ENCODE measurements at regions not wholly inside any gene's neighbourhood (a gene's known extent, or its start where the extent isn't known, plus 50 kb on each side); places are given as distances from the start of the nearest gene placed in this dataset.

DNA sequence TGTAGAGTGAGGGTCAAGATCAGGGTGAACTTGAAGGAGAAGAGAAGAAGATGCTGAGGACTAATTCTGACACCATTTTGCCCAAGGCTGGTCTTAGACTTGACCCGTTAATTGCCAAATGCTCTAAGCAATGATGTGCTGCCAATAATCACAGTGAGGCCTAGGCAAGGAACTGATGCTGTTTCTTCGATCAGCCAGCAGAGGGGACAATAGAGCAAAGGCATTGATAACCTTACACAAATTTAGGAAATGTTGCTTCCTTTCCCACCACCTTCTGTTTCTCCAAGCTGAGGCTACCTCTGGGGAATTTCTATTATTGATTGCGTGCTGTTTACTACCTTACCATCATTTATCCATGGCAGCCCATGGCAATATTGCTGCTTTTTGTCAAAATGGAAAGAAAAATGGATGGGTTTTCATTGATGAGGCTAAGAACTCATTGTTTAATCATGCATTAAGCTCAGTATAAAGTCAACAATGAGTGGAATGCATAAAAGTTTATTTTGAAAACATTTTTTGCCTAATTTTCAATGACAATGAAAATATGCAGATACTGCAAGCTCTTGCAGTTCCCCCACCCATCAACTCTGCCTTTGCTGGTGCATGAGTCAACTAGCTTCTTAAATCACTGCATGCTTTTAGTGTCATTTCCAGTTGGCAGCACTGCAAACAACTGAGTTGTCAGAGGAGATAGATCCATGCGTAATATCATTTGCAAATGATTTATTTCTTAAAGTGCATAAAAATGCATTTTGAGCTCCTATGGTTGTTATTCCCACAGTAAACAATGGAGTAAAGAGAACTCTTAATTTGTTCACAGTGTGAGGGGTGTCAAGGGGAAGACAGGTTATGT, 116.4 kb upstream of the NYAP2 start:
- TF ChIP-seq, protein P1, sequence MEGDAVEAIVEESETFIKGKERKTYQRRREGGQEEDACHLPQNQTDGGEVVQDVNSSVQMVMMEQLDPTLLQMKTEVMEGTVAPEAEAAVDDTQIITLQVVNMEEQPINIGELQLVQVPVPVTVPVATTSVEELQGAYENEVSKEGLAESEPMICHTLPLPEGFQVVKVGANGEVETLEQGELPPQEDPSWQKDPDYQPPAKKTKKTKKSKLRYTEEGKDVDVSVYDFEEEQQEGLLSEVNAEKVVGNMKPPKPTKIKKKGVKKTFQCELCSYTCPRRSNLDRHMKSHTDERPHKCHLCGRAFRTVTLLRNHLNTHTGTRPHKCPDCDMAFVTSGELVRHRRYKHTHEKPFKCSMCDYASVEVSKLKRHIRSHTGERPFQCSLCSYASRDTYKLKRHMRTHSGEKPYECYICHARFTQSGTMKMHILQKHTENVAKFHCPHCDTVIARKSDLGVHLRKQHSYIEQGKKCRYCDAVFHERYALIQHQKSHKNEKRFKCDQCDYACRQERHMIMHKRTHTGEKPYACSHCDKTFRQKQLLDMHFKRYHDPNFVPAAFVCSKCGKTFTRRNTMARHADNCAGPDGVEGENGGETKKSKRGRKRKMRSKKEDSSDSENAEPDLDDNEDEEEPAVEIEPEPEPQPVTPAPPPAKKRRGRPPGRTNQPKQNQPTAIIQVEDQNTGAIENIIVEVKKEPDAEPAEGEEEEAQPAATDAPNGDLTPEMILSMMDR (IDR thresholded peaks at IDR 0.05) = peak; percentile 73

DNA sequence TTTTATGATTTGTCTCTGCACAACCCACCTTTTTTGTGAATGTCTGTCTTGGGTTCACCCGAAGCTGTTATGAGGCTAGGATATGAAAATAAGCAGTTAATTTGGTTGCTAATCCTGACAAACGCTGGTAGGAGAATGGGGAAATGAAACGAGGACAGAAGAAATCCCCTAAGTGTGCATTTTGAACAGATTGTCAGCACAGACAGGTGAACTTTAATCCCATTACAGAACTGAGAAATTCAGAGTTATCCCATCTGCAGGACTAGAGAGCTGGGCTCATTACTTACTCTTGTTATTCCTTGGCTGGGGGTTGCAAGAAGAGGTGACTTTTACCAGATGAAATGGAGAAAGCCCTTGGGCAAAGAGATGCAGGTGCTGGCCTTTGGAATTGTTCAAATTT, 123.3 kb upstream of the NYAP2 start:
- TF ChIP-seq, protein P1 (IDR thresholded peaks at IDR 0.05) = no peak

DNA sequence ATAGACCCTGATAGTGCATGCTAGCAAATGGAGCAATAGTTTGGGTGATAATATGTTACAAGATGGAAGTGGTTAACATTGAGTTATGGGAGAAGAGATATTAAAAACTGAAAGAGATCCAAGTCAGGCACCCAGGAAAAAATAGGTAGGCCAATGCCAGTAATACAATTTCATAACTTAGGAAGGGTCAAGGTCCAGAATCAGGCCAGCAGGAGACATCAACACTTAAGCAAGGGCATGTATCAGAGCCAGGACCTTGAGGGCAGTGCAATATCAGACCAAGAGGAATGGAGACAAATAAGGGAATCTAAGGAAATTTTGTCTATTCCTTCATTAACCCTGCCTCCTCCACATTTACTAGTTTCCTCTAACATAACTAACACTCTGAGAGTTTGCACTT, 124.1 kb upstream of the NYAP2 start:
- TF ChIP-seq, protein P1 (IDR thresholded peaks at IDR 0.05) = no peak

DNA sequence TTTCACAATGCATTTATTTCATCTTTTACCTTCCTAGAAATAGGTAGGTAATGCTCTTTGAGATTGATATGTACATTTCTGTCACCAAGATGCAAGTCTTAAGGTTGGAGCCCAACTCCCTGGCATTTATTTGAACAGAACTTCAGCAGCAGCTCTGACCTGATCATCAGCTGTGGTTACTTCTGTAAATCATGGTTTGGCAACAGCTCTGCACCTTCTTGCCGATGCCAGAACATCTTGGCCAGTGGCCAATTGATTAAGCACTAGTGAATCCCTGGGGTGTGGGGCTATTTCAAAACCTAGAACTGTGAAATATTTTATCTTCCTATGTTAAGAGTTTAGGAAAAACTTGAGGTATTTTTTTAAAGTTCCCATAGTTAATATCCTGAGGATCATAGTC, 124.8 kb upstream of the NYAP2 start:
- TF ChIP-seq, protein P1 (IDR thresholded peaks at IDR 0.05) = no peak

DNA sequence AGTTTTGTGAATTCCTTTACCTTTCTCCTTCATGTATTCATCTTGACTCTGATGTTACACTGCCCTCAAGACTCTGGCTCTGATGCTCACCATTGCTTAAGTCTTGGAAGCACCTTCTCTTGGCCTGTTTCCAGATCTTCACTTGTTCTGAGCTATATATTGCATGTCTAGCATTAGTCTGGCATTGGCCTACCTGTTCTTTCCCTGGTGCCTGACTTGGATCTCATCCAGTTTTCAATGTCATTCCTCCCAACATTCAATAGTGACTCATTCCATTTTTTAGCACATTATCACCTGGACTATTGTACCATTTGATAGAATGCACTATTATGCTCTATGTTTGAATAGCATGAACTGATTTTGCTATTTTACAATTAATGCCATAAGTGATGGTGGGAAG, 127.3 kb upstream of the NYAP2 start:
- TF ChIP-seq, protein P1 (IDR thresholded peaks at IDR 0.05) = no peak

DNA sequence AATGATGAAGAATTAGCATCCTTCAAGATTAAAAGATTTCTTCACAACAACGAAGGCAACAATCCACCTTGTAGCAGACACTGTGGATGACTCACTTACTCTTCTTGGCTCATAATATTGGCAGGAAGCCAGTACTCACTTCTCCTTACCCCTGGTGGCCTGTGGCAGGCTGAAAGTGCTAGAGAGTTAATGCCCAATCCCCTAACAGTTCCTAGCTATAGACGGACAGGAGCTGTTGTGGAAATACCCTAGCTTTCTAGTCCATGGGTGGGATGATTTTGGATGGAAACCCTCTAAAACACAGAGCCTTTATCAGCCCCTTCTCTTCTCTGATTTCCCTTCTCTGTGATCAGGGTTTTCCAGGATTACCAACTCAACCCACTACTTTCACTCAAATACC, 128.6 kb upstream of the NYAP2 start:
- TF ChIP-seq, protein P1 (IDR thresholded peaks at IDR 0.05) = no peak

DNA sequence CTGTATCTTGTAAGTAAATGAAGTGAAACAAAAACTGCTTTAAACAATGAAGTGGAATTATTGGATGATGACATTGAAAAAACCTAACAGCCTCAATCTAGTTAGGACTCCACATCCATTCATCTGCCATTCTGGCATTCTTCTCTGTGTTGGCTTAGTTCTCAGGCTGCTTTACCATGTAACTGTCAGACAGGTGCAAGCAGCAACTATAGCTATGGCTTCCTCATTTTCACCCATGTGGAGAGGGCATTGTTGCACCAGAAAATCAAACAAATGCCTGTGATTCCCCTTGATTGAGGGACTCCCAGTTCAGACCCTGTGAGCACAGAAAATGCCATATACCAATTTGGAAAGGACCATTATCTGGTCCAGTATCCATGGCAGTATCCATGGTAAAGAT, 129.5 kb upstream of the NYAP2 start:
- TF ChIP-seq, protein P1 (IDR thresholded peaks at IDR 0.05) = no peak

Measured in LNCAP (cell line).